WTC11 (cell line): ENCODE measurements at regions not wholly inside any gene's neighbourhood (a gene's known extent, or its start where the extent isn't known, plus 50 kb on each side); places are given as distances from the start of the nearest gene placed in this dataset.

Experiments
- ATAC-seq: fragments of 200-7000 bp; cut with Tn5 transposase; 2 replicates; pipeline ENCODE4 v1.10.0; 2021; ENCODE audit warnings: mild to moderate bottlenecking, moderate library complexity
- CTCF ChIA-PET: fragments of 300-600 bp; sonication (Branson Sonifier 250); formaldehyde crosslinking; loops from one replicate; lab custom pipeline; 2021; ENCODE audit warnings: antibody characterized with exemption; lab: Charles Lee
- POLR2A ChIA-PET: fragments of 350-600 bp; sonication (Branson Sonifier 250); formaldehyde crosslinking; loops from one replicate; lab custom pipeline; 2021; ENCODE audit warnings: antibody characterized with exemption; lab: Charles Lee
- DNase-seq: peaks from one replicate; pipeline ENCODE4 v3.0.0; 2021; ENCODE audit warnings: low spot score
- H3K27ac Mint-ChIP-seq: 2 replicates; pipeline ENCODE4 v1.8.0; 2021; ENCODE audit warnings: mixed read lengths
- H3K27me3 Mint-ChIP-seq: 2 replicates; pipeline ENCODE4 v1.8.0; 2021; ENCODE audit warnings: low read depth, mild to moderate bottlenecking, moderate library complexity, mixed read lengths
- H3K36me3 Mint-ChIP-seq: 2 replicates; pipeline ENCODE4 v1.8.0; 2021; ENCODE audit warnings: mixed read lengths
- H3K4me1 Mint-ChIP-seq: 2 replicates; pipeline ENCODE4 v1.8.0; 2022; ENCODE audit warnings: mixed read lengths
- H3K4me3 Mint-ChIP-seq: 2 replicates; pipeline ENCODE4 v1.8.0; 2021; ENCODE audit warnings: mild to moderate bottlenecking, moderate library complexity, mixed read lengths
- H3K9me3 Mint-ChIP-seq: 2 replicates; pipeline ENCODE4 v1.8.0; 2021; ENCODE audit warnings: mixed read lengths
- CBFB ChIP-seq: sonication (generic); formaldehyde crosslinking; IDR thresholded peaks from 2 replicates; pipeline ENCODE4 v1.8.1; 2022; ENCODE audit warnings: mild to moderate bottlenecking, low read depth, missing genetic modification reagents
- CREM ChIP-seq: sonication (generic); formaldehyde crosslinking; IDR thresholded peaks from 2 replicates; pipeline ENCODE4 v1.8.1; 2022; ENCODE audit warnings: mild to moderate bottlenecking, missing genetic modification reagents, moderate library complexity
- ETV6 ChIP-seq: sonication (generic); formaldehyde crosslinking; IDR thresholded peaks from 2 replicates; pipeline ENCODE4 v1.8.1; 2022; ENCODE audit warnings: mild to moderate bottlenecking, missing genetic modification reagents
- FOXK1 ChIP-seq: sonication (generic); formaldehyde crosslinking; IDR thresholded peaks from 2 replicates; pipeline ENCODE4 v1.8.0; 2022; ENCODE audit warnings: mild to moderate bottlenecking, moderate library complexity, missing genetic modification reagents
- FOXP4 ChIP-seq: sonication (generic); formaldehyde crosslinking; IDR thresholded peaks from 2 replicates; pipeline ENCODE4 v1.8.0; 2022; ENCODE audit warnings: mild to moderate bottlenecking, missing genetic modification reagents
- GRHL2 ChIP-seq: fragments of 250-450 bp; sonication (Bioruptor Pico); IDR thresholded peaks from 2 replicates; pipeline ENCODE4 v1.8.0; 2022; ENCODE audit warnings: mild to moderate bottlenecking, moderate library complexity; ENCODE audit not compliant: insufficient replicate concordance, severe bottlenecking
- NFYB ChIP-seq: sonication (generic); formaldehyde crosslinking; conservative IDR thresholded peaks from 2 replicates; pipeline ENCODE4 v1.8.0; 2022; ENCODE audit warnings: low read depth, missing genetic modification reagents
- NR1H2 ChIP-seq: sonication (generic); formaldehyde crosslinking; IDR thresholded peaks from 2 replicates; pipeline ENCODE4 v1.9.0; 2021; ENCODE audit warnings: mild to moderate bottlenecking, moderate library complexity, missing genetic modification reagents
- NR2C2 ChIP-seq: sonication (generic); formaldehyde crosslinking; IDR thresholded peaks from 2 replicates; pipeline ENCODE4 v1.8.0; 2022; ENCODE audit warnings: mild to moderate bottlenecking, missing genetic modification reagents
- TEAD4 ChIP-seq: sonication (generic); formaldehyde crosslinking; IDR thresholded peaks from 2 replicates; pipeline ENCODE4 v1.8.0; 2022; ENCODE audit warnings: mild to moderate bottlenecking, missing genetic modification reagents
- ZNF219 ChIP-seq: sonication (generic); formaldehyde crosslinking; IDR thresholded peaks from 2 replicates; pipeline ENCODE4 v1.8.0; 2023; ENCODE audit warnings: missing genetic modification reagents, mild to moderate bottlenecking, borderline replicate concordance
- ZSCAN18 ChIP-seq: fragments of 250-450 bp; sonication (Bioruptor Pico); IDR thresholded peaks from 2 replicates; pipeline ENCODE4 v2.1.2; 2022; ENCODE audit warnings: mild to moderate bottlenecking, moderate library complexity
- TF ChIP-seq, protein P1 (sequence below): sonication (generic); formaldehyde crosslinking; conservative IDR thresholded peaks from 2 replicates; pipeline ENCODE4 v1.8.1; 2023; ENCODE audit warnings: mild to moderate bottlenecking, low read depth, missing genetic modification reagents, moderate library complexity
- TF ChIP-seq, protein P2 (sequence below): sonication (generic); formaldehyde crosslinking; IDR thresholded peaks from 2 replicates; pipeline ENCODE4 v1.8.1; 2023; ENCODE audit warnings: mild to moderate bottlenecking, moderate library complexity, missing genetic modification reagents
- TF ChIP-seq, protein P3 (sequence below): sonication (generic); formaldehyde crosslinking; IDR thresholded peaks from 2 replicates; pipeline ENCODE4 v1.8.1; 2022; ENCODE audit warnings: missing genetic modification reagents, borderline replicate concordance
- TF ChIP-seq, protein P4 (sequence below): sonication (generic); formaldehyde crosslinking; IDR thresholded peaks from 2 replicates; pipeline ENCODE4 v1.8.0; 2022; ENCODE audit warnings: mild to moderate bottlenecking, missing genetic modification reagents
- TF ChIP-seq, protein P5 (sequence below): sonication (generic); formaldehyde crosslinking; IDR thresholded peaks from 2 replicates; pipeline ENCODE4 v1.8.0; 2022; ENCODE audit warnings: missing genetic modification reagents

GRCh38 chr7:25802057-25802456 is 349.9 kb upstream of the NFE2L3 start:
- Mint-ChIP-seq H3K27ac (no peak overlapping the region), H3K9me3 (no peaks in the 10 kb centered on the region), H3K36me3 (no peaks in the 10 kb centered on the region), H3K4me1 (no peaks in the 10 kb centered on the region), H3K4me3 (no peak overlapping the region), H3K27me3 (no peaks in the 10 kb centered on the region)
- CTCF ChIA-PET = interaction anchor here (1.6 kb wide), 1 partner anchor 19 kb away, joined by 4 read pairs; no protein-coding TSS in a partner anchor
- DNase-seq (no peak), ATAC-seq (no peak)
- TF ChIP-seq FOXK1 (CRISPR knock-in tag) = no peak
- no peak for TF ChIP-seq ETV6
- no peak for TF ChIP-seq NR1H2
- POLR2A ChIA-PET = no interaction called here

GRCh38 chr7:25802473-25802872 is 349.5 kb upstream of the NFE2L3 start:
- Mint-ChIP-seq H3K27me3 (no peaks in the 10 kb centered on the region), H3K9me3 (no peaks in the 10 kb centered on the region), H3K27ac (no peak overlapping the region), H3K4me1 (no peaks in the 10 kb centered on the region), H3K36me3 (no peaks in the 10 kb centered on the region), H3K4me3 (no peak overlapping the region)
- TF ChIP-seq CREM (CRISPR knock-in tag) (no peak), NR1H2 (no peak), TEAD4 (CRISPR knock-in tag) (no peak), CBFB (no peak), NR2C2 (CRISPR knock-in tag) (no peak), NFYB (no peak), ZNF219 (no peak), FOXK1 (CRISPR knock-in tag) (no peak), GRHL2 (CRISPR knock-in tag) (no peak)
- TF ChIP-seq, protein P1, sequence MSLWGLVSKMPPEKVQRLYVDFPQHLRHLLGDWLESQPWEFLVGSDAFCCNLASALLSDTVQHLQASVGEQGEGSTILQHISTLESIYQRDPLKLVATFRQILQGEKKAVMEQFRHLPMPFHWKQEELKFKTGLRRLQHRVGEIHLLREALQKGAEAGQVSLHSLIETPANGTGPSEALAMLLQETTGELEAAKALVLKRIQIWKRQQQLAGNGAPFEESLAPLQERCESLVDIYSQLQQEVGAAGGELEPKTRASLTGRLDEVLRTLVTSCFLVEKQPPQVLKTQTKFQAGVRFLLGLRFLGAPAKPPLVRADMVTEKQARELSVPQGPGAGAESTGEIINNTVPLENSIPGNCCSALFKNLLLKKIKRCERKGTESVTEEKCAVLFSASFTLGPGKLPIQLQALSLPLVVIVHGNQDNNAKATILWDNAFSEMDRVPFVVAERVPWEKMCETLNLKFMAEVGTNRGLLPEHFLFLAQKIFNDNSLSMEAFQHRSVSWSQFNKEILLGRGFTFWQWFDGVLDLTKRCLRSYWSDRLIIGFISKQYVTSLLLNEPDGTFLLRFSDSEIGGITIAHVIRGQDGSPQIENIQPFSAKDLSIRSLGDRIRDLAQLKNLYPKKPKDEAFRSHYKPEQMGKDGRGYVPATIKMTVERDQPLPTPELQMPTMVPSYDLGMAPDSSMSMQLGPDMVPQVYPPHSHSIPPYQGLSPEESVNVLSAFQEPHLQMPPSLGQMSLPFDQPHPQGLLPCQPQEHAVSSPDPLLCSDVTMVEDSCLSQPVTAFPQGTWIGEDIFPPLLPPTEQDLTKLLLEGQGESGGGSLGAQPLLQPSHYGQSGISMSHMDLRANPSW = no peak
- TF ChIP-seq, protein P2, sequence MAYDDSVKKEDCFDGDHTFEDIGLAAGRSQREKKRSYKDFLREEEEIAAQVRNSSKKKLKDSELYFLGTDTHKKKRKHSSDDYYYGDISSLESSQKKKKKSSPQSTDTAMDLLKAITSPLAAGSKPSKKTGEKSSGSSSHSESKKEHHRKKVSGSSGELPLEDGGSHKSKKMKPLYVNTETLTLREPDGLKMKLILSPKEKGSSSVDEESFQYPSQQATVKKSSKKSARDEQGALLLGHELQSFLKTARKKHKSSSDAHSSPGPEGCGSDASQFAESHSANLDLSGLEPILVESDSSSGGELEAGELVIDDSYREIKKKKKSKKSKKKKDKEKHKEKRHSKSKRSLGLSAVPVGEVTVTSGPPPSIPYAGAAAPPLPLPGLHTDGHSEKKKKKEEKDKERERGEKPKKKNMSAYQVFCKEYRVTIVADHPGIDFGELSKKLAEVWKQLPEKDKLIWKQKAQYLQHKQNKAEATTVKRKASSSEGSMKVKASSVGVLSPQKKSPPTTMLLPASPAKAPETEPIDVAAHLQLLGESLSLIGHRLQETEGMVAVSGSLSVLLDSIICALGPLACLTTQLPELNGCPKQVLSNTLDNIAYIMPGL = no peak
- TF ChIP-seq, protein P3, sequence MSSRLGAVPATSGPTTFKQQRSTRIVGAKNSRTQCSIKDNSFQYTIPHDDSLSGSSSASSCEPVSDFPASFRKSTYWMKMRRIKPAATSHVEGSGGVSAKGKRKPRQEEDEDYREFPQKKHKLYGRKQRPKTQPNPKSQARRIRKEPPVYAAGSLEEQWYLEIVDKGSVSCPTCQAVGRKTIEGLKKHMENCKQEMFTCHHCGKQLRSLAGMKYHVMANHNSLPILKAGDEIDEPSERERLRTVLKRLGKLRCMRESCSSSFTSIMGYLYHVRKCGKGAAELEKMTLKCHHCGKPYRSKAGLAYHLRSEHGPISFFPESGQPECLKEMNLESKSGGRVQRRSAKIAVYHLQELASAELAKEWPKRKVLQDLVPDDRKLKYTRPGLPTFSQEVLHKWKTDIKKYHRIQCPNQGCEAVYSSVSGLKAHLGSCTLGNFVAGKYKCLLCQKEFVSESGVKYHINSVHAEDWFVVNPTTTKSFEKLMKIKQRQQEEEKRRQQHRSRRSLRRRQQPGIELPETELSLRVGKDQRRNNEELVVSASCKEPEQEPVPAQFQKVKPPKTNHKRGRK (CRISPR knock-in tag) = no peak
- TF ChIP-seq, protein P4, sequence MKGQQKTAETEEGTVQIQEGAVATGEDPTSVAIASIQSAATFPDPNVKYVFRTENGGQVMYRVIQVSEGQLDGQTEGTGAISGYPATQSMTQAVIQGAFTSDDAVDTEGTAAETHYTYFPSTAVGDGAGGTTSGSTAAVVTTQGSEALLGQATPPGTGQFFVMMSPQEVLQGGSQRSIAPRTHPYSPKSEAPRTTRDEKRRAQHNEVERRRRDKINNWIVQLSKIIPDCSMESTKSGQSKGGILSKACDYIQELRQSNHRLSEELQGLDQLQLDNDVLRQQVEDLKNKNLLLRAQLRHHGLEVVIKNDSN (CRISPR knock-in tag) = no peak
- ATAC-seq (no peak), DNase-seq (no peak)
- CTCF ChIA-PET = no interaction called here
- POLR2A ChIA-PET = no interaction called here

- no peak overlapping the region for H3K4me3 Mint-ChIP-seq
- H3K9me3 Mint-ChIP-seq = no peaks in the 10 kb centered on the region
- H3K36me3 Mint-ChIP-seq = no peaks in the 10 kb centered on the region
- CTCF ChIA-PET = no interaction called here
- no peak overlapping the region for H3K27ac Mint-ChIP-seq
- DNase-seq = no peak
- H3K4me1 Mint-ChIP-seq = no peaks in the 10 kb centered on the region
- H3K27me3 Mint-ChIP-seq = no peaks in the 10 kb centered on the region
- POLR2A ChIA-PET = no interaction called here
- ATAC-seq = no peak
- TF ChIP-seq ZSCAN18 (CRISPR knock-in tag) = no peak
- no peak for TF ChIP-seq FOXP4 (CRISPR knock-in tag)
- TF ChIP-seq, protein P5, sequence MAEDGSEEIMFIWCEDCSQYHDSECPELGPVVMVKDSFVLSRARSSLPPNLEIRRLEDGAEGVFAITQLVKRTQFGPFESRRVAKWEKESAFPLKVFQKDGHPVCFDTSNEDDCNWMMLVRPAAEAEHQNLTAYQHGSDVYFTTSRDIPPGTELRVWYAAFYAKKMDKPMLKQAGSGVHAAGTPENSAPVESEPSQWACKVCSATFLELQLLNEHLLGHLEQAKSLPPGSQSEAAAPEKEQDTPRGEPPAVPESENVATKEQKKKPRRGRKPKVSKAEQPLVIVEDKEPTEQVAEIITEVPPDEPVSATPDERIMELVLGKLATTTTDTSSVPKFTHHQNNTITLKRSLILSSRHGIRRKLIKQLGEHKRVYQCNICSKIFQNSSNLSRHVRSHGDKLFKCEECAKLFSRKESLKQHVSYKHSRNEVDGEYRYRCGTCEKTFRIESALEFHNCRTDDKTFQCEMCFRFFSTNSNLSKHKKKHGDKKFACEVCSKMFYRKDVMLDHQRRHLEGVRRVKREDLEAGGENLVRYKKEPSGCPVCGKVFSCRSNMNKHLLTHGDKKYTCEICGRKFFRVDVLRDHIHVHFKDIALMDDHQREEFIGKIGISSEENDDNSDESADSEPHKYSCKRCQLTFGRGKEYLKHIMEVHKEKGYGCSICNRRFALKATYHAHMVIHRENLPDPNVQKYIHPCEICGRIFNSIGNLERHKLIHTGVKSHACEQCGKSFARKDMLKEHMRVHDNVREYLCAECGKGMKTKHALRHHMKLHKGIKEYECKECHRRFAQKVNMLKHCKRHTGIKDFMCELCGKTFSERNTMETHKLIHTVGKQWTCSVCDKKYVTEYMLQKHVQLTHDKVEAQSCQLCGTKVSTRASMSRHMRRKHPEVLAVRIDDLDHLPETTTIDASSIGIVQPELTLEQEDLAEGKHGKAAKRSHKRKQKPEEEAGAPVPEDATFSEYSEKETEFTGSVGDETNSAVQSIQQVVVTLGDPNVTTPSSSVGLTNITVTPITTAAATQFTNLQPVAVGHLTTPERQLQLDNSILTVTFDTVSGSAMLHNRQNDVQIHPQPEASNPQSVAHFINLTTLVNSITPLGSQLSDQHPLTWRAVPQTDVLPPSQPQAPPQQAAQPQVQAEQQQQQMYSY (CRISPR knock-in tag) = no peak
These were observed 348.7 kb upstream of the NFE2L3 start for GRCh38 chr7:25803117-25803887.
